GM18907 (cell line): ENCODE measurements at regions not wholly inside any gene's neighbourhood (a gene's known extent, or its start where the extent isn't known, plus 50 kb on each side); places are given as distances from the start of the nearest gene placed in this dataset.

Experiments
- ATAC-seq: cut with Tn5 transposase; IDR thresholded peaks from one replicate; pipeline ENCODE4 v1.9.1; 2021; ENCODE audit warnings: mild to moderate bottlenecking, moderate library complexity; ENCODE audit not compliant: unreplicated experiment

DNA sequence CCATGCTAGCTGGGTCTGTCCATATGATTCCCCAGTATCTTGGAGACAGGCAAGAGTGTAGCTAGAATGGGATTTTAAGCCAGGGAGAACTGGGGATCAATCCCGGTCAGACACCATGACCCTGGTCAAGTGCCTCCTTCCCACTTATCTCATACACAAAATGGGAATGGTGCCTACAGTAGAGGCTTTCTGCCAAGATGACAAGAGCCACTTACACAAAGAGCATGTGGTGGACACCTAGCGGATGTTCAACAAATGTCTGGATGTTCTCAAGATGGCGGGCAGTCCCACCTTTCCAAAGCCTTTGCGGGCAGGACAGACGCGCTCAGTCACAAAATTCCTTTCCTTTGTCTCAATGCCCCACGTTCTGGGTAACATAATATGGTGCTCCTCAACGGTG, 57.3 kb downstream of the MAF start:
- no peak for ATAC-seq

GRCh38 chr16:79542237-79542774, 58.2 kb downstream of the MAF start:
- no peak for ATAC-seq

DNA sequence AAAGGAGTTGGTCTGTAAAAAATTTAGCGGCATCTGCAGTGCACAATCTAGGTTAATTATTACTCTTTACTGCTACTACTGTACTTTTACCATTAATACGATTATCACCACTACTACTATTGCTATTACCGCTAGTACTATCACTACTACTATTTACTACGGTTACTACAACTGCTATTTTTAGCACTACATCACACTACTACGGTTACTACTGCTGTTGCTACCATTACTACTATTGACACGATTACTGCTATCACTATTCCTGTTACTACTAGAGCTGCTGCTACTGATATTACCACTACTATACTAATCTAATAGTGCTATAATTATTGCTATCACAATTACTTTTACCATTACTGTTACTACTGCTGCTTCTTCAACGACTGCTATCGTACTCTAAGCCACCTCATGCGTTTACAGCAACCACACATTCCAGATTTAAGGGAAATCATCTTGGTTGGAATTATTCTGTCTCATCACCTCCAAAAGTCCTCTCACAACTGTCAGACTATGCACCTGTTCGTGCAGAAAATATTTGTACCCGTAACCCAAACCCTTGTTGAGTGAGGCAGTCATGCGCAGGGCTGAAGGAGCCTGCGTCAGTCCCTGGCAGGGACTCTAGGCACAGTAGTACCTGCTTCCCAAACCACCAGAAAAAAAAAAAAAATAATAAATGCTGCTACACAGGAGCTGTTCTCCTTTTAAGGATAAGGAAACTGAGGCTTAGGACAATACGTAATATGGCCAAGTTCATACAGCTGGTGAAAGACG, 59.5 kb downstream of the MAF start:
- no peak for ATAC-seq

DNA sequence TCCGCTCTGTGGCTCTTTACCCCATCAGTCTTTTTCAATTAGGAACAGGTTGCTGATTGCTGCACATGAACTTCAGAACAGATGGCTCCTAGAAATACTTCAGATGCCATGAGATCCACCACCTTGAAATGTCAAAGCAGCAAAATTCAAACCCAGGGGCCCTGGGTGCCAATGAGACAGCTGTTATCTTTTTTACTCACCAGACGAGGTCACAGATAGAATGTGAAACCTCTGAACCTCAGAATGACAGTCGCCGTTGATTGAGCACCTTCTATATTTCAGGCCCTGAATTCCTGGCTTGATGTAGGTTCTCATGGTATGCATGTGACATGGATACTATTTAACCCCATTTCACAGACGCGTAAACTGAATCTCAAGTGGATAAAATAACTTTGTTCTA, 63.0 kb downstream of the MAF start:
- ATAC-seq, result no peak

DNA sequence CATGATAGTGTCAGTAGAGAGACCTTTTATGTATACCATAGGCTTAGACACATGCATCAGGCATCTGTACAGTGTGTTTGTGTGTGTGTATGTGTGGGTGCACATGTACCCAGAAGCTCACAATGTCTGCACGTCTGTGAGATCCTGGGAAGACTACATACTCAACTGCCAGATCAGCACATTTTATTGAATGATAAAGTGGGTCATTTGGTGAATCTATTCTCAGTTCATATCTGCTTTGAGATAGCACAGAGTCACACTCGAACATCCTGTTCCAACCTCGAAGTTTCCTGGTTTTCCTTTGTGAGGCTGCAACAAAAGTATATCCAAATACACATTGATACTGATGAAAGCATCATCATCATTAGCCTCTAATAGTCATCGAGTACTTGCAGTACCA, 63.6 kb downstream of the MAF start:
- ATAC-seq, result no peak

DNA sequence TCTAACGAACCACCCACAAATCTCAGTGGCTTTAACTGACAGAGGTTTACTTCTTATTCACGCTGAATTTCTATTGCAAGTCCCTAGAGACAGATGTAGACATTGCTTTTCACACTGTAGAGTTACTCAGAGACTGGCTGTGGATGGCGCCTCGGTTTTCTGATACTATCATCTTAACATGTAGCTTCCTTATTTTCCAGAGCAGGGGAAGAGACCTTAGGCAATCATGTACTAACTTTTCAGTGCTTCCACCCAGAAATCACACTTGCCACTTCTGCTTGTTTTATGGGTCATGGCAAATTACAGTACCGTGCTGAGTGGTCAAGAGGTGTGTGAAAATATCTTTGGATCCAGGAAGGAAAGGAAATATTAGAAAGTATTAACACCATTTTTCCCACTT, 65.4 kb downstream of the MAF start:
- ATAC-seq, result no peak

DNA sequence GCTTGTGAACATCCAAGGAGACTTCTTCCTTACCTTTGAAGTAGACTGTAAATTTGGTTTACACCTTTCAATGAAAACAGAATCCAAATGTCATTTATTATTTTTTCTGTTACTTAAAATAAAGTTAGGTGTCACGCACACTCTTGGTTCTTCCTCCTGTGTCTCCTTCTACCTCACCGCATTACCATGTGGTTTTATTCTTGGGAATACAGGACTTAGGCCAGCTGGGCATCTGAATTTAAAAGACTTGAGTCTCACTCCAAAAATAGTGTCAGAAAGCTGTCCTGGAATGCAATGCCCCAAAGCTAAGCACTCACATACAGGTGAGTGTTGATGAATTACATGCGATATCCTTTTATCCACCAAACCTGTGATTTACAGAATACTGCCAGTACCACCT, 66.4 kb downstream of the MAF start:
- no peak for ATAC-seq

DNA sequence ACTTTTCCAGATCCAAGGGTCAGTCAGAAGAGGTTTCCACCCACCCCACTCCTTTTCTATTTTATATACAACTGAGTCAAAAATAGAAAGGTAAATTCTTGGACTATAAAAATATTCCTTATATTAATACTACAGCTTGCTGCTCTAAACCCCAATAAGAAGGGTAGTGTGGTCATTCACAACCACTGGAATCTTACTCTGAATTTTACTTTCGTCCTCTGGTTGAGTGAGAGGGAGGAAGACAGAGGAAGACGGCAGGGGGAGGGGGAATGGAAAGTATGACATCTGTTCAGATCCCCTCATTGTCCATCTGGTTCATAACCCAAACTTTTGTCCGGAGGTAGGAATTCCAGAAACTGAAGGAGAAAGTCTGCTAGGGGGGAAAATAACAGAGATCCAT, 67.2 kb downstream of the MAF start:
- no peak for ATAC-seq

DNA sequence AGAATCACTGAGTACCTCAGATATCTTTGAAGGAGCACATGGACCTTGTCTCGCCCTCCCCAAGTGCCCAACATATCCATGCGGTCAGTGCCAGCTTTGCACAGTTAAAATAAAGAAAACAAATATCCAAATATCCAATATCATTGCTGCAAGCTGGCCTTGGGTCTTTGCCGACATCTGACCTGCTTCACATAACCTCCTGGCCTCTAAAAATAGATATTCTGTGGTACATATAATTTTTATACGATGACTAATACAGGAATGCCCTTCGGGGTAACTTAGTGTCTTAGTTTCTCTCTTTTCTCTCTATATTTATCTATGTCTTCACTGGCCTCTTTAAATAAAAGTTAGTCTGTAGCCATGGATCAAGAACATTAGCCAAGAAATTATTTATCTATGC, 67.8 kb downstream of the MAF start:
- ATAC-seq, result no peak

DNA sequence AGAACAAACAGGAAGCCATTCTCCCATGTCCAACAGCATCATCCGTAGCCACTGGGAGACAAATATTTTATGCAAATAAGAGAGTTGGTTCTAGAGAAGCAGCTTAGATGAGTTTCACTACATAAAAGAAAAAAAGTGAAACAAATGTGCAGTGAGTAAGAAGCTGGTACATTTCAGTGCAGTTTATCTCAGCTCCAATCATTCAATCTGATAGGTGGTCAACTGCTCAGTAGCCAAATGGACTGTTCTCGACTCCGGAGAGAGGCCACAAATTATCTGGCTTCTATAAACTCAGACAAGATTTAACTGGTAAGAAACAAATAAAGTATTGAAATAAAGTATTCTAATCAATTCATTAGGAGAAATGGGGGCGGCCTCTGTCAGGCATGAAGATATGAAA, 68.3 kb downstream of the MAF start:
- ATAC-seq, result no peak

GRCh38 chr16:79528338-79528737, 72.2 kb downstream of the MAF start:
- ATAC-seq, result no peak

DNA sequence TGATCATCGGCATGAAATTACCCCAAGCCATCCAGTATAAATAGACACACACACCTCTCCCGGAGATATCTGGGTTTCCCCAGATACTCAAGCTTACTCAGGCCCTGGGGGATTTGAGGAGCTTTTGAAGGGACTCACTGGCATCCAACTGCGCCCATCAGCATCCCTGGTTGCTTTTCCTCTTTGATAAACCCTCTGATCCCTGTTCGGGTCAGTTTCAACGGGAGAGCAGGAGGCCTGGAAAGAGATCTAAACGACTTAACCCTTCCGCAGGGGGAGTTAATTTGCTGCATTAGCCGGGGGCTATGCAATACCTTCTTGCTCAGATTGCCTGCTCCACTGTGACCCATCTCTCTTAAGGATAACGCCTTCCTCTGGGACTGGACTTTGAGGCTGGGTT, 76.6 kb downstream of the MAF start:
- no peak for ATAC-seq

GRCh38 chr16:79519448-79519847, 81.1 kb downstream of the MAF start:
- no peak for ATAC-seq

- no peak for ATAC-seq
These were observed 83.4 kb downstream of the MAF start for GRCh38 chr16:79517156-79517555.

DNA sequence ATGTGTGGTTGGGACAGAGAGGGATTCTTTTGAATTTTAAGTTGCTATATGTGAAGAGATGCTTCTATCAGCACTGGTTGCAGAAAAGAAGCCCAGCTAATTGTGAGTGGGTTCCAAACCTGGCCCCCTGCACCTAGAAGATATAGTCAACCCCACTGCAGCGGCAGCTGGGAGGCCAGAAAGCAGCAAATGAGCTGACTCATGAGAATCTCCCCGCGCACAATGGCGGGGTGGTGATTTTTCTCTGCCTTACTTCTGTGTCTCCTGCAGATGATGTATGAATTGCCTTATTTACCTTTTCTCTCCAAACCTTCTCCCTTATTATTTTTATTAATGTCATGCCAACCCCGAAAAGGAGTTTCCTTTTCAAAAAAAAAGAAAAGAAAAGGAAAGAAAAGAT, 89.7 kb downstream of the MAF start:
- ATAC-seq, result no peak

DNA sequence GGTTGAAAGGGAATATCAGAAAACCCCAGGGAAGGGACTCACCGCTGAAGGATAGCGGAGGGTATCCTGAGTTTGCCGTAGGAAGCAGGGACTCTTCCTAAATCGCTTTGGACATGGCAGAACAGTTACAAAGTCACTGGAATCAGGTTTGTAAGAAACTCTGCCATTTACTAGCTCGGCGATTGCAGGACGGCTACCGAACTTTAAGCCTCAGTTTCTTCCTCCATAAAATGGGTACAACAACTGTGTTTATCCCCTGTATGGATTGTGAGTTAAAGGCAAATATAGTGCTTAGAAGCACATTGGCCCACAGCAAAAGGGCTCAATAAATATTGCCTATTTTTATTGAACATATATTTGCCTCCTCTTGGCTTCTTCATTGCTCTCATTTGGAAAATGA, 90.6 kb downstream of the MAF start:
- no peak for ATAC-seq

DNA sequence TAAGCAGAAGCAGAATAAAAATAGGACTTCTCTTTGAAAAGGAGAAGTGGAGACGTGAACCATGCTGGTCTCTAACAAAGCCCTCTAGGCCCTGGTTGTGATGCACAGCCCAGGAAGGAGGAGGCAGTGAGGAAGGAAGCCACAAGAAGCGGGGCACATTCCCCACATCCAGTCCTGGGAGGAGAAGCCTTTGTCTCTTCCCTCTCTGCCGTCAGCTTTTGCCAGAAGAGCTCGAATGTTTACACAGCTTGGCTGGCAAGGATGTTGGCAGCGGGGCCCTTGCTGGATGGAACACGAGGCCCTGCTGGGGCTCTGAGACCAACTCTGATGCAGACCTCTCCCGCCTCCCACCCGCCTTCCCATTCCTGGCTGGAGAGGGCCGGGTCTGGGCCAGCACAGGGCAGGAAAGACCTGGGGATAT, 91.3 kb downstream of the MAF start:
- ATAC-seq, result no peak

DNA sequence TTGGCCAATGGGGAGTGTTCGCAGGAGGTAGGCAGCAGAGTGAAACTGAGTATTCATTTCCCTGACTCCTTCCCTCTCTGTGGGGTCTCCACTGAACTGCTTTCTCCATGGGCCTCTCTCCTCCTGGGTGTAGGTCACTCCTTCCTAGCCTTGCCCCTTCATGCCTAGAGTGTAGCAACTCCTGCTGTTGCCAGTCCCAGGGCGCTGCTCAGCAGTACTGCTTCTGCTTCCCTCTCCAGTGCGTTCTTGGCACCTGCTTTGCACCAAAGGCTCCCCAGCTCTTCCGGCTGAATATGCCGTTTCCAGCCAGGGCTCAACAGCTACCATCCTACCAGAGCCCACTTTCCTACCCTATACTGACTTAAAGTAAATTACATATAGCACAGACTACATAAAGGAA, 92.2 kb downstream of the MAF start:
- no peak for ATAC-seq

- ATAC-seq, result no peak
These were observed 95.2 kb downstream of the MAF start for GRCh38 chr16:79505344-79505743.

GRCh38 chr16:79503511-79503910, 97.0 kb downstream of the MAF start:
- ATAC-seq, result no peak

- ATAC-seq, result no peak
These were observed 99.1 kb downstream of the MAF start for GRCh38 chr16:79501446-79501845.

DNA sequence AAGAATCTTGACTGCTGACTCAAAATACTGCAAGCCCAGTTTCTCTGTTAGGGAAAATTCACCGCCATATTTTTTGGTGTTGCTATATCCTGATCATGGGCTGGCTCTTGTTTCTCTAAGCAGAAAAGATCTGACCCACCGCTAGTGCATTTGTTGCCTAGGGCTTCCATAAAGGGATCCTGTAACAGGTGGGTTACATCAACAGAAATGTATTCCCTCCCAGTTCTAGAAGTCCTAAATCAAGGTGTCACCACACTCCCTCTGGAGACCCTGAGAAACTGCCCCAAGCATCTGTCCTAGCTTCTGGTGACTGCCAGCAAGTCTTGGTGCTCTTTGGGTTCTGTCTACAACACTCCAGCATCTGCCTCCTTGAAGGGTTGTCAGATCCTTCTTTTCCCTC, 99.7 kb downstream of the MAF start:
- ATAC-seq, result no peak

GRCh38 chr16:79500286-79500685, 100.3 kb downstream of the MAF start:
- ATAC-seq, result no peak
